ENCODE measurements at regions not wholly inside any gene's neighbourhood (a gene's known extent, or its start where the extent isn't known, plus 50 kb on each side); places are given as distances from the start of the nearest gene placed in this dataset.

GRCh38 chr6:56865081-56865875 lies 89.6 kb upstream of the BEND6 start:
- H3K27ac ChIP-seq (ENCODE audit: low read depth in 2 of 2, low read length in 2 of 2) = peak overlapping the region; percentile 34 to 70
- no peak overlapping the region for H3K4me3 ChIP-seq (ENCODE audit: low read length in 2 of 2)
- H3K9me3 ChIP-seq (ENCODE audit: control insufficient read depth in 2 of 2, low read length in 2 of 2) = no peaks in the 10 kb centered on the region
- H3K36me3 ChIP-seq (ENCODE audit: control insufficient read depth in 2 of 2, insufficient read depth in 2 of 2, low read length in 2 of 2) = no peaks in the 10 kb centered on the region
- H3K4me1 ChIP-seq (ENCODE audit: control insufficient read depth in 2 of 2, insufficient read depth in 2 of 2, low read length in 2 of 2) = peaks cover 23 to 42% of the 10 kb centered on the region in 2 donors
- no peaks in the 10 kb centered on the region for H3K27me3 ChIP-seq (ENCODE audit: control insufficient read depth in 2 of 2, insufficient read depth in 2 of 2, low read length in 2 of 2)
- H3K9ac ChIP-seq (ENCODE audit: low read depth in 1 of 2, low read length in 2 of 2) = peak overlapping the region in 1 of 2 donors; percentile 0

GRCh38 chr6:56864171-56864616 lies 90.7 kb upstream of the BEND6 start:
- Histone ChIP-seq H3K4me3 (ENCODE audit: low read length in 2 of 2) (no peak overlapping the region), H3K27ac (ENCODE audit: low read depth in 2 of 2, low read length in 2 of 2) (peak overlapping the region; percentile 70 to 71), H3K9ac (ENCODE audit: low read depth in 1 of 2, low read length in 2 of 2) (no peak overlapping the region), H3K9me3 (ENCODE audit: control insufficient read depth in 2 of 2, low read length in 2 of 2) (no peaks in the 10 kb centered on the region), H3K36me3 (ENCODE audit: control insufficient read depth in 2 of 2, insufficient read depth in 2 of 2, low read length in 2 of 2) (no peaks in the 10 kb centered on the region), H3K27me3 (ENCODE audit: control insufficient read depth in 2 of 2, insufficient read depth in 2 of 2, low read length in 2 of 2) (no peaks in the 10 kb centered on the region), H3K4me1 (ENCODE audit: control insufficient read depth in 2 of 2, insufficient read depth in 2 of 2, low read length in 2 of 2) (peaks cover 23 to 42% of the 10 kb centered on the region in 2 donors)

GRCh38 chr6:56863366-56863765 lies 91.5 kb upstream of the BEND6 start:
- no peaks in the 10 kb centered on the region for H3K9me3 ChIP-seq (ENCODE audit: control insufficient read depth in 2 of 2, low read length in 2 of 2)
- H3K36me3 ChIP-seq (ENCODE audit: control insufficient read depth in 2 of 2, insufficient read depth in 2 of 2, low read length in 2 of 2) = no peaks in the 10 kb centered on the region
- H3K9ac ChIP-seq (ENCODE audit: low read depth in 1 of 2, low read length in 2 of 2) = peak overlapping the region in 1 of 2 donors; percentile 8
- peak overlapping the region; percentile 70 to 71 for H3K27ac ChIP-seq (ENCODE audit: low read depth in 2 of 2, low read length in 2 of 2)
- H3K4me1 ChIP-seq (ENCODE audit: control insufficient read depth in 2 of 2, insufficient read depth in 2 of 2, low read length in 2 of 2) = peaks cover 23 to 42% of the 10 kb centered on the region in 2 donors
- H3K27me3 ChIP-seq (ENCODE audit: control insufficient read depth in 2 of 2, insufficient read depth in 2 of 2, low read length in 2 of 2) = no peaks in the 10 kb centered on the region
- no peak overlapping the region for H3K4me3 ChIP-seq (ENCODE audit: low read length in 2 of 2)

- Histone ChIP-seq H3K36me3 (ENCODE audit: control insufficient read depth in 2 of 2, insufficient read depth in 2 of 2, low read length in 2 of 2) (no peaks in the 10 kb centered on the region), H3K4me3 (ENCODE audit: low read length in 2 of 2) (peak overlapping the region in 1 of 2 donors; percentile 17), H3K9ac (ENCODE audit: low read depth in 1 of 2, low read length in 2 of 2) (no peak overlapping the region), H3K27me3 (ENCODE audit: control insufficient read depth in 2 of 2, insufficient read depth in 2 of 2, low read length in 2 of 2) (no peaks in the 10 kb centered on the region), H3K27ac (ENCODE audit: low read depth in 2 of 2, low read length in 2 of 2) (peak overlapping the region; percentile 13 to 56), H3K4me1 (ENCODE audit: control insufficient read depth in 2 of 2, insufficient read depth in 2 of 2, low read length in 2 of 2) (peaks cover 23 to 42% of the 10 kb centered on the region in 2 donors), H3K9me3 (ENCODE audit: control insufficient read depth in 2 of 2, low read length in 2 of 2) (no peaks in the 10 kb centered on the region)
Measured at GRCh38 chr6:56862415-56863175, 92.3 kb upstream of the BEND6 start.

- Histone ChIP-seq H3K36me3 (ENCODE audit: control insufficient read depth in 2 of 2, insufficient read depth in 2 of 2, low read length in 2 of 2) (no peaks in the 10 kb centered on the region), H3K27ac (ENCODE audit: low read depth in 2 of 2, low read length in 2 of 2) (peak overlapping the region; percentile 26 to 30), H3K27me3 (ENCODE audit: control insufficient read depth in 2 of 2, insufficient read depth in 2 of 2, low read length in 2 of 2) (no peaks in the 10 kb centered on the region), H3K9me3 (ENCODE audit: control insufficient read depth in 2 of 2, low read length in 2 of 2) (no peaks in the 10 kb centered on the region), H3K9ac (ENCODE audit: low read depth in 1 of 2, low read length in 2 of 2) (no peak overlapping the region), H3K4me3 (ENCODE audit: low read length in 2 of 2) (no peak overlapping the region), H3K4me1 (ENCODE audit: control insufficient read depth in 2 of 2, insufficient read depth in 2 of 2, low read length in 2 of 2) (peaks cover 23 to 42% of the 10 kb centered on the region in 2 donors)
Measured at GRCh38 chr6:56860475-56860874, 94.4 kb upstream of the BEND6 start.

GRCh38 chr6:56856036-56856580 lies 98.8 kb upstream of the BEND6 start:
- no peaks in the 10 kb centered on the region for H3K27me3 ChIP-seq (ENCODE audit: control insufficient read depth in 2 of 2, insufficient read depth in 2 of 2, low read length in 2 of 2)
- H3K9me3 ChIP-seq (ENCODE audit: control insufficient read depth in 2 of 2, low read length in 2 of 2) = no peaks in the 10 kb centered on the region

GRCh38 chr6:56854086-56854485 lies 100.8 kb upstream of the BEND6 start:
- no peak overlapping the region for H3K4me3 ChIP-seq (ENCODE audit: low read length in 2 of 2)
- H3K9me3 ChIP-seq (ENCODE audit: control insufficient read depth in 2 of 2, low read length in 2 of 2) = no peaks in the 10 kb centered on the region
- no peaks in the 10 kb centered on the region for H3K4me1 ChIP-seq (ENCODE audit: control insufficient read depth in 2 of 2, insufficient read depth in 2 of 2, low read length in 2 of 2)
- H3K36me3 ChIP-seq (ENCODE audit: control insufficient read depth in 2 of 2, insufficient read depth in 2 of 2, low read length in 2 of 2) = no peaks in the 10 kb centered on the region
- H3K9ac ChIP-seq (ENCODE audit: low read depth in 1 of 2, low read length in 2 of 2) = no peak overlapping the region
- no peak overlapping the region for H3K27ac ChIP-seq (ENCODE audit: low read depth in 2 of 2, low read length in 2 of 2)
- no peaks in the 10 kb centered on the region for H3K27me3 ChIP-seq (ENCODE audit: control insufficient read depth in 2 of 2, insufficient read depth in 2 of 2, low read length in 2 of 2)

More at GRCh38 chr6:56856036-56856580, 98.8 kb upstream of the BEND6 start:
- H3K4me1 ChIP-seq (ENCODE audit: control insufficient read depth in 2 of 2, insufficient read depth in 2 of 2, low read length in 2 of 2) = peaks cover 1 to 3% of the 10 kb centered on the region in 2 donors
- no peak overlapping the region for H3K9ac ChIP-seq (ENCODE audit: low read depth in 1 of 2, low read length in 2 of 2)
- H3K4me3 ChIP-seq (ENCODE audit: low read length in 2 of 2) = no peak overlapping the region
- H3K27ac ChIP-seq (ENCODE audit: low read depth in 2 of 2, low read length in 2 of 2) = no peak overlapping the region
- H3K36me3 ChIP-seq (ENCODE audit: control insufficient read depth in 2 of 2, insufficient read depth in 2 of 2, low read length in 2 of 2) = no peaks in the 10 kb centered on the region

- Histone ChIP-seq H3K4me1 (ENCODE audit: control insufficient read depth in 2 of 2, insufficient read depth in 2 of 2, low read length in 2 of 2) (no peaks in the 10 kb centered on the region), H3K9me3 (ENCODE audit: control insufficient read depth in 2 of 2, low read length in 2 of 2) (no peaks in the 10 kb centered on the region), H3K27me3 (ENCODE audit: control insufficient read depth in 2 of 2, insufficient read depth in 2 of 2, low read length in 2 of 2) (no peaks in the 10 kb centered on the region), H3K27ac (ENCODE audit: low read depth in 2 of 2, low read length in 2 of 2) (no peak overlapping the region), H3K4me3 (ENCODE audit: low read length in 2 of 2) (no peak overlapping the region), H3K36me3 (ENCODE audit: control insufficient read depth in 2 of 2, insufficient read depth in 2 of 2, low read length in 2 of 2) (no peaks in the 10 kb centered on the region), H3K9ac (ENCODE audit: low read depth in 1 of 2, low read length in 2 of 2) (no peak overlapping the region)
Measured at GRCh38 chr6:56853541-56853940, 101.4 kb upstream of the BEND6 start.

- Histone ChIP-seq H3K27ac (ENCODE audit: low read depth in 2 of 2, low read length in 2 of 2) (no peak overlapping the region), H3K4me3 (ENCODE audit: low read length in 2 of 2) (peak overlapping the region in 1 of 2 donors; percentile 68), H3K36me3 (ENCODE audit: control insufficient read depth in 2 of 2, insufficient read depth in 2 of 2, low read length in 2 of 2) (no peaks in the 10 kb centered on the region), H3K9ac (ENCODE audit: low read depth in 1 of 2, low read length in 2 of 2) (no peak overlapping the region), H3K27me3 (ENCODE audit: control insufficient read depth in 2 of 2, insufficient read depth in 2 of 2, low read length in 2 of 2) (no peaks in the 10 kb centered on the region), H3K4me1 (ENCODE audit: control insufficient read depth in 2 of 2, insufficient read depth in 2 of 2, low read length in 2 of 2) (no peaks in the 10 kb centered on the region), H3K9me3 (ENCODE audit: control insufficient read depth in 2 of 2, low read length in 2 of 2) (no peaks in the 10 kb centered on the region)
Measured at GRCh38 chr6:56852260-56853010, 102.5 kb upstream of the BEND6 start.
